Activated CD4-positive, alpha-beta T cell treated with anti-CD3 and anti-CD28 coated beads, Interleukin-2, Interleukin-4, amounts not matched to agents 100 ng/mL and 50 ng/mL, durations not matched to agents 16 hours and 8 hours (primary cell): ENCODE measurements at regions not wholly inside any gene's neighbourhood (a gene's known extent, or its start where the extent isn't known, plus 50 kb on each side); places are given as distances from the start of the nearest gene placed in this dataset.
A peak's percentile ranks its signal among the peaks of the same experiment; 100 is the strongest.
"Not testable (repeated sequence)": the region's sequence is repeated elsewhere in the genome, so short reads cannot be mapped to it uniquely, and the experiment has no call there.

Experiments
- DNase-seq: peaks from one replicate; pipeline ENCODE4 v3.0.0-alpha.2; 2020; ENCODE audit warnings: low spot score

DNA sequence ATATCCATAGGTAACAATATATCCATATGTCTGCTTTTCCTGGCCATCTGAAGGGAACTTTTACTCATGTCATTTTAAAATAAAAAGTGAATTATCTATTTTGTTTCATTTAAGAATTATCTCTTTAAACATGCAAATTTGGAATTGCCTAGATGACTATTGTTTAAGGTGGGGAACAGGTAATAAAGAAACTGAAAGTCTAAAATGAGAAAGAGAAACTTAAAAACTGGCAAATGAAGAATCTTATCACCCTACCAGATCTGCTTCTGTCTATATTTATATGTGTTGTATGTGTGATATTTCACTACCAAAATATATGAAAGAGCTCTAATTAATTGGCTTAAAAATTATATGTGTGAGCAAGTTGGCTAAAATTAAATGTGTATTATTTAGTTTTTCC is 243.2 kb upstream of the KCNH7 start:
- DNase-seq = no peak

DNA sequence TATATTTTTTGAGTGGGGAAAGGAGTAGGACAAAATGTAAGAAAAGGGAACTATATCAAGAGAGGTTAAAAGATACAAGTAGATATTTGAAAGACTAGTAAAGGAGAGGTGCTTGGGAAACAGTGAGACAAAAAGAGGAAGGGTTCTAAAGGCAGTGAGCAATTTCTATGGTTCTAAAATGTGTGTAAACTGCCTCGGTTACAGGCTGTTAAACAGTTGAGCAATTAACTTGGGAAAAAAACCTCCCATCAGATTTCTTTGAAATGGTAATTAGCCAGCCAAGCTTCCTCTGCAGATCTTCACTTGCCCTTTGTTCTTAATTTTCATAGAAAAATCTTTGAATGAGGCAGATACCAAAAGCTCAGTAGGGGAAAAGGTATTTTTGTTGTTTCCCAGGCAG is 238.7 kb upstream of the KCNH7 start:
- no peak for DNase-seq

DNA sequence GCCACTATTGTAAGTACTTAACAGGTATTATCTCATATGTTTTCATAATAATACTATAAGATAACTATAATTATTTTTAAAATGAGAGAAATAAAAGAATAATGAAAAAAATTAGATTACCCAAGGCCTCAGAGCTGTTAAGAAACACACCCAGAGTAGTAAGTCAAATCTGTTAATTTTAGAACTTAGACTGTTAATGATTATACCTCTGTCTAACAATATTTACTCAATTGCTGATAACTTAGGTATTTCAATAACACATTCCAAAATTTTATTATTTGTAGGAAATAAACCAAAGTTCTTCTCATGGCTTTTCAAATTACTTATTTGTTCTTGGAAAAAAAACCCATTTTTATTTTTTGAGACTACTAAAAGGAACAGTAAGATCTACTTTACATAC is 227.5 kb upstream of the KCNH7 start:
- no peak for DNase-seq

DNA sequence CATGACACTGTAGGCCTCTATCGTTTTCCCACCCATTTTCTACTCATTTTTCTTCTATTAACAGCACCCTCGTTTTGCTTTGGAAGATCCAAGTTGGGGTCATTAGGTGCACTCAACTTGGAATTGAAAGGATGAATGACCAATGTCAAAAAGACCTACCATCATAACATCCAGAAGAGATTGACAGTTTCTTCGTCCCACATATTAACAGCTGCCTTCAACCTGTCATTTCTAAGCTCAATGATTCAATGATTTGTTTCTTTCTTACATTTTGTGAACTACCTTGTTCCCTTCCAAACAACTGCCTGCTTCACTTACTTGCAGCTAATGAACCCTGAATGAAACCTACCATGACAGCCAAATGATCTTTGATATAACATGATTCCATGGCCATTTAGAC is 224.0 kb upstream of the KCNH7 start:
- DNase-seq = no peak

DNA sequence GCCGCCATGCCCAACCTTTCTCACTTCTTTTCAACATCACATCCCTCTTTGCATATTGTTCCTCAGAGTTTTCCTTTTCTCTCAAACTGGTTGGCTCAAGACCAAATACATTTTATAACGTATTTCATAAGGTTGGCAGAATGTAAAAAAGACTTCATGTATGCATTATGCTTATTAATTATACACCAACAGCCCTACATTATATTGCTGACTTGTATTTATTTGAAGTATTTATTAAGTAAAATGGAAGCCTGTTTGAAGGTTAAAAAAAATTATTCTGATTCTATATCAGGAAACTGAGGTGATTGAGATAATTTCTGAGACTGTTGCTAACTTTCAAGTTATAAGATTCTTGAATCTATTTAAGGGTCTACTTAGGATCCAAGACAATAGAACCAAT is 208.0 kb upstream of the KCNH7 start:
- DNase-seq = no peak

DNA sequence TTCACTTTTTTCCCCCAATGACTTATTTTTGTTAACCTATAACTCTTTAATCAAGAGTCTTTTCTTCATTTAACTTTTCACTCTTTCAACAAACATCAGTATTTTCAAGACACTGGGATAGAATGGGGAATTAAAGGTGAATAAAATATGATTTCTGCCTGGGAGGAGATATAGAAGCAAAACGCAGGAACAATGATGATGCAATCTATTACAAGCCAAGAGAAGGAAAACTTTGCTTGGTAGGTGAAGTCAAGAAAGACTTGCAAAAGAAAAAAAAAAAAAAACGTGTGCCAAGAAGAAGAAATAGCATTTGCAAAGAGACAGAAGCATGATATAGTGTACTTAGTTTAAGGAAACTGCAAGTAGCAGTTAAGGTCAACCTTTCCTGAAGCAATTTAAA is 207.3 kb upstream of the KCNH7 start:
- DNase-seq = no peak

DNA sequence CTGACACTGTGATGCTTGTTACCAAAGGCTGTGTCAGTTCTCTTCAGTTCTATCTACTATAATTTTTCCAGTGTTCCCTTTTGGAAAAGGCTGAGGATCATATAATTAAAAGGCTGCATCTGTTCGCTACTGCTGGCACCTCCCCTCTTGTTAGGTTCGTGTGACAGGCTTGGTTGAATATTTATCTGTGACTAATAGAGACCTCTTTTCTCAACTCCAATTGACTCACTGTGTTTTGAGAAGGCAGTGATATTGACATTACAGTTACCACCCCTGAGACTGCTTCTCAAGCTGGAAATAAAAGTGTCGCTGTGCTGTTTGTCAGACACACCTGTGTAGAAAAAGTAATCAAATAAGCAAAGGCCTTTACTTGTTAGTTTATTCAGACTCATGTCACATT is 205.5 kb upstream of the KCNH7 start:
- DNase-seq = no peak

DNA sequence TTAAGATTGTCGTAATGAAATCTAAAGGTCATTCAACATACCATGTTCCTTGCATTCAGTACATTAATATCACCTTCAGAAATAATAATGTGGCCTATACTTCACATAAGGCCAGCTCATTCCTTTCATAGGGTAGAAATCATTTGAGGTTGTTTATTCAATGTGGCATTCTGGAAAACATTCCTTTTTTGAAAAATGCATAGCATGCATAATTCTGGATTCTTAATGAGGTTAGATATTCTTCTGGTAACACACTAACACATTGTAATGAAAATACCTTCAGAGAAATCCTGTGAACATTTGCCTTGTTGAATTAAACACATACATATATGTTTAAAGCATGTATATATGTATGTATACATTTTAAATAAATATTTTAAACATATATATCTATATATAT is 204.6 kb upstream of the KCNH7 start:
- no peak for DNase-seq

DNA sequence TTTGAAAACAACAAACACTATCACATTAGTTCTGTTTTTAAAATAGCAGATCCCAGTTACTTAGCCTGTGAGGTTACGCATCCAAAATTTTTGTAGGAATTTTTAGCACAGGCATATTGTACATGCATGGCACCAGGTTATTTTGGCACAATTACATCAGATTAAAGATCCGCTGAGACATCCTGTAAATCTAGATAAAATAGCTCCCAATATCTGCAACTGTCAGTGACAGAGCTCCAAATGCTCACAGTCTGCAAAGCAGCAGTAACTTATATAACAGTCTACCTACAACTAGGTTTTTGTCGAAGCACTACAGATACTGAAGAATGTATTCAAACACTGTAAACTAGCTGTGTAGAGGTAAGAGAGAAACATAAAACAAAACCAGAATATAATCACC is 200.7 kb upstream of the KCNH7 start:
- no peak for DNase-seq

DNA sequence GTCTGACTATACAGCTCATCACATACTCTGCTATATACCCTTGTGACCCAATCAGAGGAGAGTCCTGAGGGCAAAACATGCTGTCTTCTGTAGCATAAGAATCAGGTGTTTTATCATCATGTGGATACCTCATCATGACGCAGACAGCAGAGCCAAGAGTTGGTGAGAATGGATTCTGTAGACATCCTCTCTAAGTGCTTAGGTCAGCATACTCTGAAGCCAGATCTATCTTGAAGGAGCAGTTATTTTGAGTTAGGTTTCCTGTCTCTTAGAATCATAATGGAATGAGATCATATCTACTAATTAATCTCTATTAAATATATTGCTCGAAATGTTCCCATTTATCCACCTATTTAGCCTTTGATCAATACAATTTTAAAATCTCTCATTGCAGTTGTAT is 190.2 kb upstream of the KCNH7 start:
- DNase-seq = no peak

DNA sequence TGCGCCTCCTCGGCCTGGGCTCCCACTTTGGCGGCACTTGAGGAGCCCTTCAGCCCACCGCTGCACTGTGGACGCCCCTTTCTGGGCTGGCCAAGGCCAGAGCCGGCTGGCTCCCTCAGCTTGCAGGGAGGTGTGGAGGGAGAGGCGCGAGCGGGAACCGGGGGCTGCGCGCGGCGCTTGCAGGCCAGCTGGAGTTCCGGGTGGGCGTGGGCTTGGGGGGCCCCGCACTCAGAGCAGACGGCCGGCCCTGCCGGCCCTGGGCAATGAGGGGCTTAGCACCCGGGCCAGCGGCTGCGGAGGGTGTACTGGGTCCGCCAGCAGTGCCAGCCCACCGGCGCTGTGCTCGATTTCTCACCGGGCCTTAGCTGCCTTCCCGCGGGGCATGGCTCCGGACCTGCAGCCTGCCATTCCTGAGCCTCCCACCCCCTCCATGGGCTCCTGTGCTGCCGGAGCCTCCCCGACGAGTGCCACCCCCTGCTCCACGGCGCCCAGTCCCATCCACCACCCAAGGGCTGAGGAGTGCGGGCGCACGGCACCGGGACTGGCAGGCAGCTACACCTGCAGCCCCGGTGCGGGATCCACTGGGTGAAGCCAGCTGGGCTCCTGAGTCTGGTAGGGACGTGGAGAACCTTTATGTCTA is 187.7 kb upstream of the KCNH7 start:
- DNase-seq = not testable (repeated sequence)

DNA sequence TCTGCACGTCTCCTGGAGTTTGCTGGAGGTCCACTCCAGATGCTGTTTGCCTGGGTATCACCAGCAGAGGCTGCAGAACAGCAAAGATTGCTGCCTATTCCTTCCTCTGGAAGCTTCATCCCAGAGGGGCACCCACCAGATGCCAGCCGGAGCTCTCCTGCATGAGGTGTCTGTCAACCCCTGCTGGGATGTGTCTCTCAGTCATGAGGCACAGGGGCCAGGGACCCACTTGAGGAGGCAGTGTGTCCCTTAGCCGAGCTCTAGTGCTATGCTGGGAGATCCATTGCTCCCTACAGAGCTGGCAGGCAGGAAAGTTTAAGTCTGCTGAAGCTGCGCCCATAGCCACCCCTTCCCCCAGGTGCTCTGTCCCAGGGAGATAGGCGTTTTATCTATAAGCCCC is 178.3 kb upstream of the KCNH7 start:
- not testable (repeated sequence) for DNase-seq

DNA sequence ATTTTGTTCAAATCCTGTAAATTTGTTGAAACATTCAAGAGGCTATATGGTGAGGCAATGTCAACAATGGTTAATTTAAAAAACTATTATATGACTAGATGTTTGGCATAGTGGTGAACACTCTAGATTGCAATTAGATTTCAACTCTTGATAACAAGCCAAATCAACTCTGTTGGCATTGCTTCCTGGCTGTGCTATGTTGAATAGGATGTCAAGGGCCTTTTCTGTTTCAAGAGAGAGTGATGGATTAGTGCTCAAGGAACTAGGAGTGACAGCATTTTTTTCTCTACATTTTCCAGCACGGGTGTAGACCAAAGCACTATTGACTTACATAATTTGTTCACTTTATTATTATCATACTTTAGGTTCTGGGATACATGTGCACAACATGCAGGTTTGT is 172.4 kb upstream of the KCNH7 start:
- DNase-seq = no peak

DNA sequence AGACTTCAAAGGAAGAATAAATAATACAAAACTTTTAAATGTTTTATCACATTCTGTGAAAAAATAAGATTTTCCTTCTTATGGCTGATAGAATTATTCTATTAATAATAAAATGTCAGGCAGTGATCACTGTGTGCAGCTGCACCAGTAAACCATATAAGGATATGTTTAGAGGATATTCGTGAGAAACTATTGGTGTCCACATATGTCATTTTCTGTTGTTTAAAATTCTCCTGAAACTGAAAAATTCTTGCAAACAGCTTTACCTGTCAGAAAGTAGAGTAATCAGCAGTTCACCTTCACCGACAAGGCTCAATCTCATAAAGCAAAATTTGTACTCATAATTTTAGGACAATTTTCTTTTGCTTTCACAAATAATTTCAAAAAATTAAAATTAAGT is 170.1 kb upstream of the KCNH7 start:
- no peak for DNase-seq

DNA sequence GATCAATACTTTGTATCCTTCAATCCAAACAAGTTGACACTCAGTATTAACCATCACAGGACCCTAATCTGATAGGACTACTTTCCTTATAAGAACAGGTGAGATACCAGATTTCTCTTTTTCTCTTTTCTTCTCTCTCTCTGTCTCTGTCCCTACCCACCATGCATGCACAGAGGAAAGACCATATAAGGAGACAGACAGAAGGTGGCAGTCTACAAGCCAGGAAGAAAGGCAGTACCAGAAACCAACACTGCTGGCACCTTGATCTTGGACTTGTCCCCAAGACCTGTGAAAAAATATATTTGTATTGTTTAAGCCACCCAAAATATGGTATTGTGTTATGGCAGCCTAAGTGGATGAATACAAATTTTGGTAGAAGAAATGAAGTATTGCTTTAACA is 156.2 kb upstream of the KCNH7 start:
- no peak for DNase-seq

DNA sequence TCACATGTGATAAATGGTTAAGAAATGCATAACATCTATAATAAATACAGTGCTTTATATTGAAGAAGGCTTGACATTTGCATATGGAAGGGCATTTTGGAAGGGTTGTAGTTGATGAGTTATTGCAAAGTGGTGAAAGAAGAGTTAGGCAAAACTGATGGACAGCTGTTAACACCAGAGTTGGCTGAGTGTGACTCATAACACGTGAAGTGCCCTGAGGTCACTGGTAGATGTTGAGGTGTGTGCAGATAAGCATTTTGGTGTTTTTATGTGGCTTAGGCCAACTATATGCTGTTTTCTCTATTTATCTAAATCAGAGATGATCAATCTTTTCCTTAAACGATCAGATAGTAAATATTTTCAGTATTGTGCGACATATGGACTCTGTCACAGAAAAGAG is 154.3 kb upstream of the KCNH7 start:
- no peak for DNase-seq

DNA sequence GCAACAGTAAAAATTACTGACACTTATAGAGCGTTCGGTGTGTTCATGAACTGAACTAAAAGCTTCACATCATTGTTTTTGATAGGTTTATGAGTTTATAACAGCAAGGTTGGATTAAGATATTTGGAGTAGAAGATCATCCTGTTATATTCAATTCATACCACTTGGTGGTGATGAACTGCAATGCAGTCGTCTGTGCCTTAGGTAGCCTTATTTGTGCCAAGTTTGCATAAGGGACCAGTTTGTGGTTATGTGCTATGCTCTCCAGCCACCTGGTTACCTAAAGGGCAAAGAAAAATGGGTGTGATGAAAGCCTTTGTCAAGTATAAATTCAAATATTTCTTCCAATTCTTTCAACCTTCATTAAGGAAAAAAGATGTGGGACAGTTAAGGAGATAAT is 150.9 kb upstream of the KCNH7 start:
- no peak for DNase-seq

DNA sequence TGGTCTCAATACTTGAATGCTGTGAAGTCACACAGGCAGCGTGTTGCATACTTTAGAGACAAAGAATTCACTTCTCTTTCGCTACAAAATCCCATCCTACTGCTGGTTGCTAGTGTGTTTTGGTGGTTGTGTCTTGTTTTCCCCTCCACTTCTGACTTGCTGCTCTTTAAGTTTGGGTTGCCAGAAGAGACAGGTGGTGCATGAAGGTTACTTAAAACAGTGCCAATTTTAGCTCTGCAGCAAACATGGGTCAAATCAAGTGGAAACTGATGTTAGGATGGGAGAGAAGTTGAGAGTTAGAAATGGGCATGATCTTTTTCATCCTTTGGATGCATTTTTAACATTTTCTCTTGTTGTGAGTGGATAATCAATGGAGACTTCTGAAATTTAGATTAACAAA is 136.2 kb upstream of the KCNH7 start:
- DNase-seq = no peak

DNA sequence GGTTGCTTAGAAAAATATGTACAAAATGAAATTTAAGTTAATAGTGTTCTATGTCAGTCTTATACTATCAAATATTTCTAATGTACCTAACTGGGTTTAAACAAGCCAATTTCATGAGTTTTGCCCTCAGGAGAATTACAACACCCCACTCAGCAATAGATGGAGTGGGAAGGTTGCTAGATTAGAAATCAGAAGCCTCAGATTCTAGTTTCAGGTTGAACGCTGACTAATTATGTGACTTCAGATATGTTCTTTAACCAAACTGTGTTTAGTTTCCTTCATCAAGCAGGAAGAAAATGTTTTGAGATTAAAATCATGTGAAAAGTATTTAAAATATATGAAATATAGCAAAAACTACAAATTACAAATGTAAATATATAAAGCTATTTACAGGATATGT is 133.8 kb upstream of the KCNH7 start:
- peak; percentile 12 for DNase-seq

DNA sequence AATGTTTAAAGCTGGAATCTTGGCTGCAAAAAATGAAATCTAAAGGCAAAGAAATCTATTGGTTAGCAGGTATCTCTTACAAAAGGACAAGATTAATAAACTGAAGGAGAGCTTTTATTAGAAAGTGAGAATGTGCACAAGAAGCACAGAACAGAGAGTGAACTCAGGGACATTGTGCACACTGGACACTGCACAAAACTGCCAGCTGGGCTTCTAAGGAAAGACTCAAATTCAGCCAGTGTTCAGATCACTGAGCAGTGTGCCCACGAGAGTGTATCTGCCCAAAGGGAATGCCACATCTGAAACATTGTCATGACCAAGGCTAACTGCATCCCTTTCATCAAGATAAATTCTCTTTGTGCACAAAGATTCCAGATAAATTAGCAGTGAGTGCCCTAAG is 129.7 kb upstream of the KCNH7 start:
- DNase-seq = no peak

DNA sequence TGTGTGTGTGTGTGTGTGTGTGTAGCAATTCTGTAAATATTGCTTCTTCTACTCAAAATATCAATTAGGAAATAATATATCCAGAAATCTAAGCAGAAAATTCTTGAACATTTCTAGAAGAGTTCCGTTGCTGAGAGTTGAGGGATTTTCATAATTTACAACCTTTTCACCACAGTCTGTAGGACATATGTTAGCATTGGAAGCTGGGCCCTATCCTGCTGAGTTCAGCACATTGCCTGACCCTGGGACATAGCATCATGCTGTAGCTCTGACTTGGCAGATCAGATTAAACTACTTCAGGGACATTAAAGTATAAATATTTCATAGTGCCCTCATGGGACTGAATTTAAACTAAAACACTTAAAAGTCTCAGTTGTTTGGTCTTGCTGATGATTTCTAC is 129.2 kb upstream of the KCNH7 start:
- no peak for DNase-seq

DNA sequence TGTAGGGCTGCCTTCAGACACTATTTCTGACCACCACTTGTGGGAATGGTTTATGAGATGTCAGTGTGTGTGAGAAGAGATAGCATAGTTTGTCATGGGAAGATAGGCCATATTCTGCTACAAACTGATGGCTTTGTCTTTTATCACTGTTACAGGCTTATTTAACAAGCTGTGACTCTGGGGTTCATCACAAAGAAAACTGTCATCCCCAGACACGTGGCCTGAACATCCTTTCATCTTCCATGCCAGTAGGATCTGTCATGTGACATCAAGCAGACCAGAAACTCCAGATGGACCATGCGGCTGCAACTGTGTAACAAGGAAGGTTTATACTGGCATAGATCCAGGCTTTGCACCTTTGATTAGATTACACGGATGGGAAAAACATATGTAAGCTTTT is 128.6 kb upstream of the KCNH7 start:
- no peak for DNase-seq

DNA sequence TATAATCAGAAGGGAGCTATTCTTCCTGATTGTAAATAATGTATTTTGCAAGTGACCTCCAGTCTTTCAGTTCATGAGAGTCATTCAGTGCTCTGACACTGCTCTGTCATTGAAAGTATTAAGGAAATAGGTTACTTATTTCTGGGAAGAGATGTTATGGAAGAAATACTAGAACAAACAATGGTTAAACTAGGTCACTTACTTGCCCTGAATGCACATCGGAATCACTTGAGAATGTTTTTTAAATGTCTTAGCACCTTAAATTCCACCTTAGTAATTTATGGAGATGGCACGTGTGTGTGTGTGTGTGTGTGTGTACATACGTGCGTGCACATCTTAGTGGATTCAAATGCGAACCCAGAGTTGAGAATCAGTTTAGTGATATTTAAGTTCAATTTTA is 126.6 kb upstream of the KCNH7 start:
- DNase-seq = no peak

DNA sequence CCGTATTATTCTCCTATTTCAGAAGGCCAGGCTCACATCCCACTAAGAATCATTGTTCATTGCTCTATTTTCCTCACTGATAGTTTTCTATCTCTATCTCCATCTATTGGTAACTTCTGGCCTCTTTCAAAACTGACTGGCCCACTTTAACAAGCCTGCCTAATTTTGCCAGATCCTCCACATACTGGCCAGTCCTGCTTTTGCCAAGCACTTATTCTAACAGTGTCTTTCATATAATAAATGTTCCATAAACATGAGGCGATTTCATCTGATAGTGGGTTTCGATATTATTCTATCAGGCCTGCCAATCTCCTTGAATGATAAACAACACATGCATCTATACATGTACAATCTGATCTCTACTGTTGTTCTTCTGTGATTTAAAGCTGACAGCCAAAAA is 125.9 kb upstream of the KCNH7 start:
- no peak for DNase-seq

DNA sequence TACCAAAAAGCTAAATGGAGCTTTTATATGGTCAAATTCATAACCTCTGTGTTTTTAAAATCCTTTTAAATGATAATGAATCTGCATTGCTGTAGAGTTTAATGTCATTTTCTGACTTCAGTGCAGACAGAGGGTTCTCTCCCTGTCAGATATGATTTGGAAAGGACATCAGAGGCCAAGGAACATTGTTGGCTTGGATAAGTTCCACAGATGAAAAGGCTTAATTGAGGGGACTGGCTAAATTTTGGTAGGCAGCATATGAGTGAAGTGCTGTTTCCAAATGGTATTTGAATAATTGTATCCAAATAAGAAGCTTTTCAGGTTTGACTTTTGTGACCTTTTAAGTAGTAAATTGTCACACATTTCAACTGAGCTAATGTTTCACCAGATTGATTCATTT is 124.6 kb upstream of the KCNH7 start:
- no peak for DNase-seq
